A204.1 (cell line): ENCODE measurements at regions not wholly inside any gene's neighbourhood (a gene's known extent, or its start where the extent isn't known, plus 50 kb on each side); places are given as distances from the start of the nearest gene placed in this dataset.

Experiments
- FAIRE-seq: peaks from 2 replicates; lab custom pipeline; 2012; peaks lifted over from hg19 to GRCh38; lab: Jason Lieb, UNC

GRCh38 chr6:22883061-22883717 lies 313.8 kb downstream of the HDGFL1 start:
- FAIRE-seq, result no peak

GRCh38 chr6:22884456-22884855 lies 315.1 kb downstream of the HDGFL1 start:
- FAIRE-seq, result no peak

GRCh38 chr6:22886650-22887581 lies 317.6 kb downstream of the HDGFL1 start:
- no peak for FAIRE-seq

GRCh38 chr6:22888163-22888752 lies 318.9 kb downstream of the HDGFL1 start:
- FAIRE-seq, result no peak

- FAIRE-seq, result no peak
These were observed 322.6 kb downstream of the HDGFL1 start for GRCh38 chr6:22891934-22892333.

GRCh38 chr6:22892452-22892851 lies 323.1 kb downstream of the HDGFL1 start:
- FAIRE-seq, result no peak

- FAIRE-seq, result no peak
These were observed 327.3 kb downstream of the HDGFL1 start for GRCh38 chr6:22896696-22897095.

GRCh38 chr6:22899426-22899825 lies 330.1 kb downstream of the HDGFL1 start:
- no peak for FAIRE-seq

GRCh38 chr6:22903826-22904225 lies 334.5 kb downstream of the HDGFL1 start:
- FAIRE-seq, result no peak

- no peak for FAIRE-seq
These were observed 335.1 kb downstream of the HDGFL1 start for GRCh38 chr6:22904431-22904830.

- no peak for FAIRE-seq
These were observed 336.8 kb downstream of the HDGFL1 start for GRCh38 chr6:22906091-22906549.

GRCh38 chr6:22907085-22907484 lies 337.7 kb downstream of the HDGFL1 start:
- FAIRE-seq, result no peak

GRCh38 chr6:22910370-22910769 lies 341.0 kb downstream of the HDGFL1 start:
- FAIRE-seq, result no peak

GRCh38 chr6:22913612-22914011 lies 344.2 kb downstream of the HDGFL1 start:
- no peak for FAIRE-seq

- FAIRE-seq, result no peak
These were observed 348.0 kb downstream of the HDGFL1 start for GRCh38 chr6:22917344-22917743.

GRCh38 chr6:22921828-22922227 lies 352.5 kb downstream of the HDGFL1 start:
- FAIRE-seq, result no peak

- no peak for FAIRE-seq
These were observed 356.0 kb downstream of the HDGFL1 start for GRCh38 chr6:22925304-22925835.

- FAIRE-seq, result no peak
These were observed 356.8 kb downstream of the HDGFL1 start for GRCh38 chr6:22925920-22926789.

GRCh38 chr6:22926790-22927354 lies 357.5 kb downstream of the HDGFL1 start:
- no peak for FAIRE-seq

GRCh38 chr6:22928775-22929174 lies 359.4 kb downstream of the HDGFL1 start:
- no peak for FAIRE-seq

- FAIRE-seq, result no peak
These were observed 360.1 kb downstream of the HDGFL1 start for GRCh38 chr6:22929311-22929985.
